Stimulated activated CD8-positive, alpha-beta memory T cell treated with anti-CD3 and anti-CD28 coated beads, Interleukin-4, amount 100 ng/mL, for 24 hours (primary cell): ENCODE measurements at regions not wholly inside any gene's neighbourhood (a gene's known extent, or its start where the extent isn't known, plus 50 kb on each side); places are given as distances from the start of the nearest gene placed in this dataset.
"Not testable (repeated sequence)": the region's sequence is repeated elsewhere in the genome, so short reads cannot be mapped to it uniquely, and the experiment has no call there.

Source experiments
- DNase-seq: peaks from one replicate; pipeline ENCODE4 v3.0.0-alpha.2; 2020; ENCODE audit warnings: low read depth

DNA sequence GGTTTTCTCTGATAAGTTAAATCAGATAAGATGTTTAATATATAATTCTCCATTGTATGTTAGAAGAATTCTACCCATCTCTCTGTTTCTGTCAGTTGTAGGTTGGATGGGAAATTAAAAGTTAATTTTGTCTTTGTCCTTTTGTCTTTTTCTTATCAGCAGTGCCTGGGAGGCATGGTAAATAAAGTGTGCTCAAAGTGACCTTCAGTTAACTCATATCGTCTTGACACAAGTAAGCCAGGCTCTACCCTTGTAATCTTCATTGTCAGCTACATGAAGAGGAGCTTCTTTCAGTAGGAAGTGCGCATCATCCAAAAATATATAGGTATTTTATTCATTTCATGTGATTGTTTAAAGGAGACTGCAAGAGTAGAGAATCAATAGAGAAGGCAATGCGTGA, 138.9 kb upstream of the NRIP1 start:
- DNase-seq = no peak

DNA sequence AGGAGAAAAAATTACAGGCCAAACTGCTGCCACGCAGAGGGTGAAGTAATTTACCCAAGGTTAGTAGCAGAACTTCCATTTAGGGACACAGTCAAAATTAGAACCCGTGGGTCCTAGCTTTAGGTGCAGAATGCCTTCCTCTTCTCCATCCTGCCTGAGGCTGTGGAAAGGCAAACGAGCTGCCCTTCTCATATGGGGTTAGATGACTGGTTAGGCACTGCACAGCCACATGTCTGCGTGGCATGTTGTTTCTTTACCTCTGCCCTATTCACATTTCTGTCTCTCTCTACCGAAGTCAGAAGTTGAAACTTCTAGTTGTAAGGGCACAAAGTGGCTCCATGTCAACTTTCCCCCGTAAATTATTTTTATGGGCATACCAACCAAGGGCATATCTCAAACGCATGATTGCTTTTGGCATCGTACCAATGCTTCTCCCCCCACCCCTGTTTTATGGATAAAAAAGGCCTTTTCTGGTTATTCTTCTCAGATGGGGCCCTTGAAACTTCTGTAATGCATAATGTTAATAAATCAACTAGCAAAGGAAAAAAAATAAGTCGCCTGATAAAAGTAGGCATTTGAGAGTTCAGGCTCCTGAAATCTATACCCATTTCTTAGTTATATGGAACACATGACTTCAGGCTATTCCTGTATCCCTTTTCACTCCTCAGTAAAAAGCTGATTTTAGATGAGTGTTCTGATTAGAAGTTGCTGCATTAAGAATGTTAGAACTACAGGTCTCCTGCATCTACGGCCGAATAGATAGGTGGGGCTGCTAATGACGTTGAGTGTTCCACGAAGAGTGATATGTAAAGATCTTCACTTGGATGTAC, 139.6 kb upstream of the NRIP1 start:
- DNase-seq = no peak

DNA sequence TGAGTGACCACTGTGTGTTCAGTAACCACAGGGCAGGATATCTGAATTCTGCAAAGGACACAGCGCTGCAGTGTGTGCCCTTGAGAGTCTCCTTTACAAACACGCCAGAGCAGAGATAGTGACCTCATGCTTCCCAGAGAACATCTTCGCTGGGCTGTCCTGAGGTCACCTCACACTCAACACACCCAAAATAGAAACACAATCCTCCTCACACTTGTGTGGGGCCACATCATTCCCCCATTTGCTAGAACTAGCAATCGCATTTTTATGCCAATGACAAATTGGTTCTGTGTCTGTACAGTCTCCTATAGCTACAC, 140.1 kb upstream of the NRIP1 start:
- DNase-seq = no peak

DNA sequence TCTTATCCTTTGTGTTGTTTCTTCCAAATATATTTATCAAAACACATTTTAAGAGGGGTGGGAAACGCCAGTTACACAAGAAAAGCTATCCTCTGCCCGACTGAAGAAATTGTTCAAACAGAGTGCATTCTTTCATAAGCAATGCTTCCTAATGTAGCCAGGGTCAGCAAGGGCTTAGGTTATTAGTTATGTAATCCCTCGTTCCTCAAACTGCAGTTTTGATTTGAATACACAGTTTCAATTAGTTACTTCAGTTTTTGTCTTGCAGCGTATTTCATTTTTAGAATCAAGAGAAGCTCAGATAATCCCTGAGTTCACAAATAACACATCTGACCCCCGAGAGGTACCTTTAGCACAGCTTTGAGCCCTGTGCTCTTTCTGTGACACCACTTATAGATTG, 141.7 kb upstream of the NRIP1 start:
- no peak for DNase-seq

DNA sequence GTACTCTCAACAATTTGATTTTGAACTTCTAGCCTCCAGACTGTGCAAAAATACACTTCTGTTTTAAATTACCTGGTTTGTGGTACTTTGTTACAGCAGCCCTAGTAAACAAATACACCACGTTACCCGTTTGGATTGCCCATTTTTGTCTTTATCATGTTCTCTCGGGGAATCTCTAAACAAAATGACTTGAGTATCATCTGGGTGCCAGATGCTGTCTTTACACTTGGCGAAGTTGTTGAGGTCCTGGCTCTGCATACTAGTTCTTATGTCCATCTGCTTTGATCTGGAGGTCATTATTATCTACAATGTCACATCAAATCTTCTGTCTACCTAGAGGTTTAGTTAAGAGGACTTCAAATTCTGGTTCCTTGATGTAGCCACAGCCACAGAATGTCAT, 142.4 kb upstream of the NRIP1 start:
- DNase-seq = no peak

DNA sequence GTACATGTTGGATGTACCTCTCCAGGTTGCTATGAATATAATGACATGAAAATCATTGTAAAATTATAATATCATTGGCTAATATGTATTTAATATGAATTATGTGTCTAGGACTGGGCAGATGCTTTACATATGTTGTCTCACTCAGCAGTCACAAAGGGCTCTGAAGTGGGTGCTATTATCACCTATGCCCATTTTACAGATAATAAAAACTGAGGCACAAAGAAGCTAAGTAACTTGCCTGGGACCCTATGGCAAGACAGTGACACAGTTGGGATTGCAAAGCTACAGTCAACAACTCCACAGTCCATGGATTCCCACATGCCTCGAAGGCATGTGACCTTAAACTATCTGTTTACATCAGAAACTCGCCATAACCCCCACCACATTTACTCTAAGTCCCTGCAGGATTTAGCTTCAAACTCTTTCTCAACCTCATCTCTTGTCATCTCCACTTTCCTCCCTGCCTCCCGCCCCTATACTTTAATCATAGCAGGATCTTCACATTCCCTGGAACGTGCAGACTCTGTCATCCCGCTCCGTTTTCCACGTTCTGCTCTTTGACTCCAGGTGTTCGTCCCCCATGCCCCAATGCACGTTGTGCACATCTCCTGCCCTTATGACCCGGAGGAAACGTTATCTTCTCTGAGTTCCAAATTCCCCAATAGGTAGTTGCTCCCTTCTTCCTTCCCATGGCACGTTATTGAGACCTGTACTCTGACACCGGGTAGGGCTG, 143.0 kb upstream of the NRIP1 start:
- no peak for DNase-seq

DNA sequence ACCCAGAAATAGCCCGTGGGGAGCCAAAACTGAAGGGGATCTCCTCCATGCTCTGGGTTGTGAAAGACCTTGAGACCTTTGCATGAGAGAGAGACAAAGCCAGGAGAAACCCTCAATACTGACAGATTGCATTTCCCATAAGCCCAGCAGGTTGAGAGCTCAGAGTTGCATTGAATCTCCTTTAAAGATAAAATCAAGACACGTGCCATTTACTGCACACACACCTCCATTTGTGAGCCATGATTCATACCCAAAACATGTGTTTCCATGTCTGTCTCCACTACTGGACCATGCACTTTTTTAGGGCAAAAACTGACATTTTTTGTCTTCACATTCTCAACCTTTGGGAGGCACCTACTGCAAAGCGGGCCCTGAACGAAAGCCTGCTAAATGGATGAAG, 144.0 kb upstream of the NRIP1 start:
- no peak for DNase-seq

DNA sequence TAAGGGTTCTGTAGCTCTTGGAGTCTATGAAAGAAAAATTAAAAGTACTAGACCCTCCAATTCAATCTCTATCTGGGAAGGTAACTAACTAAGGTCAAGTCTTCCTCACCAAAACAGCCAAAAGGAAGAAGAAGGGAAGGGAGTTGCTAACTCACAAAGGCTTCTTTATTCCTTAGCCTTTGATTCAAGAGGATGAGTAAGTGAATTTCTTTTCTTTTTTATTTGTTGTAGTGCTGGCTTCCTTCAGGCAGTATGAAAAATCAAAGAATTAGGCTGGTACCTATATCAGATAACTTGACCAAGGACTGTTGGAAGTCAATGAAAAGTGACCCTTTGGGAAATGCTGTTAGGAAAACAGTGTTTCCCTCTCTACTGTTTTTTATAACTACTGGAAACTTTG, 144.4 kb upstream of the NRIP1 start:
- no peak for DNase-seq

DNA sequence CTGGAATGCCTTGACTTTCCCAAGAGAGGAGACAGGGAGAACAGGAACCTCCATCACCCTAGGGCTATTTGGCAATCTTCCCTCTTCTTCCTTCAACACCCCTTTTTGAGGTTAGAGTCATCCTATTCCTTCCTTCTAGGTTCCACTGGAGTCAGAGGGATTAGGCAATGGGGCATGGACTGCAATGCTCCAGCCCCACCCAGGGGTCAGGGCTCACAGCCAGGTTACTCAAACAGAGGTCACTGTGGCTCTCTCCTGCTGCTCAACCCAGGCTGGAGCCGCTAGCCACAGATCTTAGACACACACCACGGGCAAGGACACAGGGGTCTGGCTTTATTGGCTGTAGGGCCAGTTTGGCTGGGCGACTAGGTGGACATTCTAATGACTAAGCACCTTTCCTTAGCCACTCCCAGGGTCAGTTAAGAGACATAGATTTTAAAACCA, 145.5 kb upstream of the NRIP1 start:
- no peak for DNase-seq

DNA sequence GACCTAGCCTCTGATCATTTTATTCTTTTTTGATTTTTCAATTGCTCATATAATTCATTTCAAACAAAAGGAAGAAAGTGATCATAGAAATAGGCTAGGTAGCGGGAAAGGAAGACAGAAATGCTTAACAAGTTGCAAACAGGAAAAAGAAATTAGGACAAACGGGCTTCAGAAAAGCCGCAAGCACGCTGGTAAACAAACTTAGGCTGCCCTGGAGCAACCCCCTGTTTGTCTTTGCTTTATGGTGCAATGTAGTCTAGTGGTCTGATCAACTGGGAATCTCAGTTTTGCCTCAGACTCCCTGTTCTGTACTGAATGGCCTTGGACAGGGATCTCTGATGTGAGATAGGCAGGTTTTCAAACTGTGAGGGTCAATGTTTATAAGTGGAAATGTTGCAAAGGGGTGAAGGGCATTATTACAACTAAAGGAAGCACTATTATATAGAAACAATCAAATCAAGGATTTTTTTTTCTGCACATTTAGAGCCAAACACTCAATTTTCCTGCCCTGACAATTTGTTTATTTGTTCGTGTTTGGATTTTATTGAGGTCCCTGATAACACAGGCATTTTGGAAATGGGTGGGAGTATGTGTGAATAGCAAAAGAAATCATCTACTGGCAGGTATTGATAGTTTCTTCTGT, 146.8 kb upstream of the NRIP1 start:
- no peak for DNase-seq

DNA sequence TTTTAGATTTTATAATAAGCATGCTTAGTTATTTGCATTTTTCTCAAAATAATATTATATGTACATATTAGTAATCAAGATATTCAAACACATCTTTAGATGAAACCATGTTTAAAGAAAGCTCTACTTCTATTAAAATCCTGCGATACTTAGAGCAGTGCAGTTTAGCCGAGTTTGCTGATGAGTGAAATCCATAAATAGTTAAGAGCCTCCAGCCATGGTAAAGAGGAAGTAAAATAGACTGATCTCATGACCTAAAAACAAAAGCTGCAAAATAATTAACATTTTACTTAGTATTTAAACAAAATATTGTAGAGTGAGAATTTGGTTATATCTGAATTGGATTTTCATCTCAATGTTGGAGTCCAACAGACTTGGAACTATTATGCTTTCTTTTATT, 147.4 kb upstream of the NRIP1 start:
- no peak for DNase-seq

DNA sequence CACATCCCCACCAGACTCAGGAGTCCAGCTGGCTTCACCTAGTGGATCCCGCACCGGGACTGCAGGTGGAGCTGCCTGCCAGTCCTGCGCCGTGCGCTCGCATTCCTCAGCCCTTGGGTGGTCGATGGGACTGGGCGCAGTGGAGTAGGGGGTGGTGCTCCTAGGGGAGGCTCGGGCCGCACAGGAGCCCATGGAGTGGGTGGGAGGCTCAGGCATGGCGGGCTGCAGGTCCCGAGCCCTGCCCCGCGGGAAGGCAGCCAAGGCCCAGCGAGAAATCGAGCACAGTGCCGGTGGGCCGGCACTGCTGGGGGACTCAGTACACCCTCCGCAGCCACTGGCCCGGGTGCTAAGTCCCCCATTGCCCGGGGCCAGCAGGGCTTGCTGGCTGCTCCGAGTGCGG, 153.7 kb upstream of the NRIP1 start:
- DNase-seq = not testable (repeated sequence)

DNA sequence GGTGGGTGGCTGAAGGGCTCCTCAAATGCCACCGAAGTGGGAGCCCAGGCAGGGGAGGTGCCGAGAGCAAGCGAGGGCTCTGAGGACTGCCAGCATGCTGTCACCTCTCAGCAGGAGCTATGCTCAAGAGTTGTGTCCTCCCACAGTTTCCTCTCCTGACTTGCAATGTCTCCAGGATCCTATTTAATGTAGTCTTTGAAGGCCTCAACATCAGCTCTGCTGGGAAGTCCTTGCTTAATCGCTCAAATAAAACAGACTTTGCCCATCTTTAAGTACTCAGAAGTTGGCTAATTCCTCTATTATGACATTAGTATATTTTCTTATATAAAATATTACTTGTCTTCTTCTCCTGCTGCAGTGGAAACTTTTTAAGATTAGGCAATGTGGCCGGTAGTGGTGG, 154.2 kb upstream of the NRIP1 start:
- no peak for DNase-seq

DNA sequence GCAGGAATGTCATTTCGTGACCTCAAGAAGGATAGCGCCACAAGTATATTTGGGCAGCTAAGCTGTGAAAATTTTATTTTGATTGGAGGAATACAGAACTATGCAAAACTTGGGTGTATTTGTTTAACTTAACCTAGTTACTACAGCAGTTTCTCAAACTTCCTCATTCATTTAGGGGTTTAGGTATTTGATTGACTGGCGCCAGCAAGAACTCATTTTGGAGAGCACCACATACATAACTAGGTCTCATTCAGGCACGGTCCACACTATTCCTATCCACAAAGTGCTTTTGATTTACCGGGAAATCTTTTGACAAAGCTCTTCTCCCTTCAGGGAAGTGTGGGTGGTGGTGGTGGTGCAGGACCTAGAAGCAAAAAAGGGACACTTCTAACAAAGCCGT, 155.1 kb upstream of the NRIP1 start:
- DNase-seq = no peak

DNA sequence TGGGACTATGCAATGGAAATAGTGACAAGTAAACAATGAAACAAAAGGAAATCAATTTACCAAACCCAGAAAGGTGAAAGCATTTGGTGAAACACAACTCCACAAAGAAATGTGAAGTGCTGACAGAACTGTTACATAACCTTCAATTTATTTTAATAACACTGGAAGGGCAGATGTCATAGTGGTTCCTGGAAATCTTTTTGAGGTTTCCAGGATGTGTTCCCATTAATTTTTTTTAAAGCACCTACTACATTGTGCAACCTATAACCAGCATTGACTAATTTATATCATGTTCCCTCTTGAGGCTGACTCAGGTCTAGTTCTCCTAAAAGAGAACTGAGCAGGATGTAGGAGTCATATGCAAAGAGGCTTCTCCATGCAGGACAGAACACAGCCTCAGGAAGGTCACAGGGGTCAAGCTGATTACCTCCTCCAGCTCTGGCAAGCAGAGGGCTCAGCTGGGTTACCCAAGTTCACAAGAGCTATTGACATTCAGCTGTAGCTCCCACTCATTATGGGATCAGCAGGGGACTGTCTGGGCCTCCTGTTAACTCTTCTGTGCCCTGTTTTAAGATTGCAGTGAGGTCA, 157.1 kb upstream of the NRIP1 start:
- no peak for DNase-seq

DNA sequence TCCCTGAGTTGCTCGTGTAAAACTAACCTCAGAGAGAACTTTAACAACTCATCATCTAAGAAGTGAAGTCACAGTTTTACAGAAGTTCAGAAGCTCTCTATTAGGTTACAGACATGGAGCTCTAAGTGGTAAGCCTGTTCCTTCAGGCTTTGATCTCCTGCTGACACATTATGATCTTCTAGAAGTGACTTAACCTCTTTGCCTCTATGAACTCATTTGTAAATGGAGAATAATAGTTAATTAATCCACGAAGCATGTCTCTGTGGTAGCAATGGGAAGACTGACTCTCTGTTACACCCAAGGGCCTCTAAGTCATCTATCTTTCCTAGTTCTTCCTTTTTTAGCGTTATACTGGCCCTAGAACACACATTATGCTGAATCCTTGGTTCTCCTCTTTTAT, 157.9 kb upstream of the NRIP1 start:
- no peak for DNase-seq

DNA sequence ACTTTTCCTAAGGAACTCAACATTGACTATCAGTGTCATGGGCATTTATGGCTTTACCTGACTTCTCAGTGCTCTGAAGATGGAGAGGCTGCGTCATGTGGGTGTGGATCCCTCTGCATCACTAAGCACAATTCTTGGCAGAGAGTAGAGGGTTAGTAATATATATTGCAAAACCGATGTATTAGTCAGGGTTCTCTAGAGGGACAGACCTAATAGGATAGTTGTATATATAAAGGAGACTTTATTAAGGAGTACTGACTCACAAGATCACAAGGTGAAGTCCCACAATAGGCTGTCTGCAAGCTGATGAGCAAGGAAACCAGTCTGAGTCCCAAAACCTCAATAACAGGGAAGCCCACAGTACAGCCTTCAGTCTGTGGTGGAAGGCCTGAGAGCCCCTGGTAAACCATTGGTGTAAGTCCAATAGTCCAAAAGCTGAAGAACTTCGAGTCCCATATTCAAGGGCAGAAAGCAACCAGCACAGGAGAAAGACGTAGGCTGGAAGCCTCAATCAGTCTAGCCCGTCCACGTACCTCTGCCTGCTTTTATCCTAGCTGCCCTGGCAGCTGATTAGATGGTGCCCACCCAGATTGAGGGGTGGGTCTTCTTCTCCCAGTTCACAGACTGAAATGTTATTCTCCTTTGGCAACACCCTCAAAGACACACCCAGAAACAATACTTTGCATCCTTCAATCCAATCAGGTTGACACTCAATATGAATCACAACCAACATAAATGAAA, 159.7 kb upstream of the NRIP1 start:
- DNase-seq = no peak

DNA sequence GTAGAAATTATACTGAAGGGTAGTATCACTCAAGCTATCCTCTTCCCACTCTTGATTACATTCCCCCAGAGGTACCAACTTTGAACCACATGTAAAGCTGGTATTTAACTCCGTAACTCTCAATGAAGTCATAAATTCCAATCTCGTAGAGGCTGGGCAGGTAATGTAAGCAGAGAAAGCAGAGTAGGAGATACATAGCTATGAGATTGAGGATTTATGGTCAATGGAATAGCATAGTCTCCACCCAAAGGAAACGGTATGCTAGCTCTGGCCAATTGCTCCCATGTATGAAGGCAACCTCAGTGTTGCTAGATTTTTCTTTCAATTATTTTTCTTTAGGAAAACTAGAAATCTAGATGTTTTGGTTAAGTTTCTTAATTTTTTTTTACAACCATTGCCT, 163.1 kb upstream of the NRIP1 start:
- no peak for DNase-seq

DNA sequence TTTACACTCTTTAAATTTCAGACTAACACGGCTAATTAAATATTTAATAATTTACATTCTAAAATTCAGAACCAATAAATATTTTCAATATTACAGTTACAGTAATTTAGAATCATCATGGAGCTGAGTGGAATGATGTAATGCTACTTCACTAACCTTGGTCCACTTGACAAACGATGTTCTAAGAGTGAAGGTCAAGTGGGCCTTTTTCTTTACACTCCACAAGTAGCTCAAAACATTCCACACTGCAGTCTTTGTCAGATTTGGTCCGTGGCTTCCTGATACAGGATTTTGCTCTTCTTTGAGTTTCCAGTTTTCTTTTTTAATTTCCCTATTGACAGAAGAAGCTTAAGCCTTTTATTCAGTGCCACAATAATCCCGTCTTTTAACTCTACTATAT, 164.6 kb upstream of the NRIP1 start:
- DNase-seq = no peak

DNA sequence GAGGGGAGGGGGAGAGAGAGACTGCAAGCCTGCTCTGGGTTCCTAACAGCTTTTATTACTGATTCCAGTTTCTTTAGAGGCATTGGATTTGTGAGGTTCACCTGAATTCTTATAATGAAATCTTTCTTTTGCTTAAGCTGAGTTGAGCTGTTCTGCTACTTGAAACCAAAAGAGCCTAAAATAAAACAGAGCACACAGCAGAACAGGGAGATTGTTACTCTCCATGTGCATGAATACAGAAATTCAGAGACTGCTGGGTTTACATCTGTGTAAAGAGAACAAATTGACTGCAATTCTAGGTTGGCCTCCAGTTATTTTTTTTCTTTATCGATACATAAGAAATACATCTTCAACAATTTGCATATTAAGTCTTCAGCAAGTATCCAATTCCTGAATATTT, 168.8 kb upstream of the NRIP1 start:
- no peak for DNase-seq

DNA sequence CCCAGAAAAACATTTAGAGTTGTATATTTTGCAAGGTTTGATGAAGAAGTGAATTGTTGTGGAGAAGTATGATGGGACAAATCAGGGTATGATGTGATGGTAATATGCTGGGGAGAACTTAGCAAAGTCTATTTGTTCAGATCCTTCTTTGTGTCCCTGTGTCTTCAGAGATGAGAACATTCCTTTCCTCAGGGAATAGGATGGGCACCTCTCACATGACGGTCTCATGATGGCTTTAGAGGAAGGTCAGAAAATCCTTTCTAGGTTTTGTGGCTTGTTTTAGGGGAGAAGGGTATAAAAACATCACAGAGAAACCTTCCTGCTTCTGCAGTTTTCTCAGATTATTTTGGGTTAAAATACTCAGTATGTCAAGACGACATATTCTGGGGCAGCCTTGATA, 171.3 kb upstream of the NRIP1 start:
- no peak for DNase-seq

DNA sequence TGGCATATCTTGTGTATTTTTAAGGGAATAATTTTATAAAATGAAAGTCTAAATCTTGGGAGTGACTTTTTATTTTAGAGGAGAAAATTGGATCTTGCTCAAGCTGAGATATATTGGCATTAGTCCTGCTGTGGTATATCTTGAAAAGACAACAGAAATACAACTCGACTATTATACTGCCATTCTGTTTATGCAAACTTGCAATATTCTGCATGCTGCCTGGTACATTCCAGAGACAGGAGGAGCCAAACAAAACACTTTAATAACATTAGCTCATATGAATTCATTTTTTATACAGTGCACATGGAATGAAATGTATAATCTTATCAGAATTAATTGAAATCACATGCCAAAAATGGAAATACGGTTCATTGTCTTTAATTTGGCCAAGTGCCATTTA, 176.0 kb upstream of the NRIP1 start:
- DNase-seq = no peak
